ENCODE measurements at regions not wholly inside any gene's neighbourhood (a gene's known extent, or its start where the extent isn't known, plus 50 kb on each side); places are given as distances from the start of the nearest gene placed in this dataset.

- TF ChIP-seq AR (CRISPR knock-in tag; IDR thresholded peaks at IDR 0.05) (no peak), CREB1 (CRISPR knock-in tag; IDR thresholded peaks at IDR 0.05) (no peak), TCF7 (CRISPR knock-in tag; IDR thresholded peaks at IDR 0.05; ENCODE audit: low read depth) (no peak), E2F1 (CRISPR knock-in tag; IDR thresholded peaks at IDR 0.05) (no peak)
Observed at GRCh38 chr7:49422564-49422963, 350.9 kb upstream of the VWC2 start (continued).

- POLR2A ChIA-PET: no interaction called here
Observed at GRCh38 chr7:49424109-49424508, 349.3 kb upstream of the VWC2 start.

More at GRCh38 chr7:49424109-49424508, 349.3 kb upstream of the VWC2 start:
- Mint-ChIP-seq H3K4me3 (no peak overlapping the region), H3K9me3 (no peaks in the 10 kb centered on the region), H3K4me1 (peaks cover 5% of the 10 kb centered on the region), H3K27me3 (ENCODE audit: low read depth) (no peaks in the 10 kb centered on the region), H3K36me3 (no peaks in the 10 kb centered on the region), H3K27ac (no peak overlapping the region)
- ATAC-seq (no peak), DNase-seq (ENCODE audit: low spot score) (no peak)
- TF ChIP-seq ZNF425 (CRISPR knock-in tag; conservative IDR thresholded peaks at IDR 0.05) (no peak), PRDM15 (CRISPR knock-in tag; IDR thresholded peaks at IDR 0.05) (no peak)
- CTCF ChIA-PET: no interaction called here
